IPS DF 6.9 (cell line): ENCODE measurements at regions not wholly inside any gene's neighbourhood (a gene's known extent, or its start where the extent isn't known, plus 50 kb on each side); places are given as distances from the start of the nearest gene placed in this dataset.

Experiments
- DNase-seq: peaks from one replicate; pipeline ENCODE4 v3.0.0-alpha.2; 2013; ENCODE audit warnings: low read depth, low spot score
- H3K27ac ChIP-seq: one replicate; pipeline ENCODE4 v1.5.1; 2013; ENCODE audit warnings: low read length, control low read depth
- H3K27me3 ChIP-seq: 2 replicates; pipeline ENCODE4 v1.6.1; 2013; ENCODE audit warnings: mild to moderate bottlenecking, low read length; ENCODE audit not compliant: control insufficient read depth, insufficient read depth
- H3K36me3 ChIP-seq: 2 replicates; pipeline ENCODE4 v1.6.1; 2013; ENCODE audit warnings: low read length; ENCODE audit not compliant: control insufficient read depth, insufficient read depth
- H3K4me1 ChIP-seq: 2 replicates; pipeline ENCODE4 v1.6.1; 2013; ENCODE audit warnings: low read length; ENCODE audit not compliant: control insufficient read depth, insufficient read depth
- H3K4me3 ChIP-seq: 2 replicates; pipeline ENCODE4 v1.5.1; 2013; ENCODE audit warnings: mild to moderate bottlenecking, low read length
- H3K9me3 ChIP-seq: 2 replicates; pipeline ENCODE4 v1.6.1; 2013; ENCODE audit warnings: low read length, inconsistent platforms; ENCODE audit not compliant: control insufficient read depth, insufficient read depth
- WGBS: extraction: QIAGEN DNeasy Blood & Tissue Kit; methylation state at CpG from one replicate; pipeline ENCODE4 v1.1.7; 2013; ENCODE audit warnings: mixed read lengths, missing lambda C conversion rate; ENCODE audit not compliant: insufficient read length, insufficient coverage; 5-methylcytosine and 5-hydroxymethylcytosine counted together

DNA sequence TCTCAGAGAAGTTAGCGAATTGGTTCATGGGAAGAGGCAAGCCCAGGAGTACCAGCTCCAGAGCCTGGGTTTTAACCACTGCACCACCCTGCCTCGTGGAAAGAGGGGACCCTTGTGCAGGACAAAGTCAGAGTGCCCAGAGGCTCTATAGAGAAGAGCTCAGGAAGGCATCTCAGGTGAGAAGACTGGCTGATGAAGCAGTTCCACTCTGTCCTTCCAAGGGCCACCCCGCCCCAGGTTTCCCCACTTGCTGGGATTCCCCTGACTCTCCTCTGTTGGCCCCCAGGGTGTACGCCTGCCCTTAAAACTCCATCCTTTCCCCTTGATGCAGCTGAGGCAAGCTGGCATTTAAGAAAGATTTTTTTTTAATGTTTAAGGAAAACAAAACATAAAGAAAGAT, 265.8 kb downstream of the BUD13 start:
- DNase-seq: no peak
- Histone ChIP-seq H3K27me3 (no peaks in the 10 kb centered on the region), H3K9me3 (no peaks in the 10 kb centered on the region), H3K4me3 (no peak overlapping the region), H3K36me3 (no peaks in the 10 kb centered on the region), H3K27ac (no peak overlapping the region), H3K4me1 (peaks cover 11% of the 10 kb centered on the region)
- WGBS: no CpG with 5 or more reads among the region's 4 CpGs

DNA sequence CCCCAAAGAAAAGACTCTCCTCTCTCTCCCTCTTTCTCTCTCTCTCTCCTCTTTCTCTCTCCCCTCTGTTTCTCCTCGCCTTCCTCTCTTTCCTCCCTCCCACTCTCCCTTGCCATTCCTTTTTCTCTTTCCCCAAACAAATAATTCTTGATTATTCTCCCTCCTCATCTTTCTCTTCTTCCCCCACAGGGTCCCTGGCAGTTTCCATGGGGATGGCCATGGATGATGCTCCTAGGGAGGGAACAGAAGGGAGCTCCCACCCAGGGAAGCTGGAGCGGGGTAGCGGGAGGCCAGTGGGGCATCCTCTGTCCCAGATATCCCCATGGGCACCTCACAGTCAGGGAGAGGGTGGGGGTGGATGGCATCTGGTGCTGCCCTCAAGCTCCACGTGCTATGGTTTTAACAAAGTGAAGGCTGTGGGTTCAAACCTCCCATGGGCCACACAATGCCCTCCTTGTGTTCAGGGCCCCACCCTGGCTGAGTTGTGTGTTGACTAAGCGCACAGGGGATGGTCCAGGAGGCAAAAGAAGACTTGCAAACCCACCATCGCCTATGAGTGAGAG, 266.4 kb downstream of the BUD13 start:
- peaks cover 13% of the 10 kb centered on the region for H3K4me1 ChIP-seq
- DNase-seq: no peak
- no peak overlapping the region for H3K27ac ChIP-seq
- H3K9me3 ChIP-seq: no peaks in the 10 kb centered on the region
- no peaks in the 10 kb centered on the region for H3K36me3 ChIP-seq
- no CpG with 5 or more reads among the region's 6 CpGs for WGBS
- no peak overlapping the region for H3K4me3 ChIP-seq
- no peaks in the 10 kb centered on the region for H3K27me3 ChIP-seq

DNA sequence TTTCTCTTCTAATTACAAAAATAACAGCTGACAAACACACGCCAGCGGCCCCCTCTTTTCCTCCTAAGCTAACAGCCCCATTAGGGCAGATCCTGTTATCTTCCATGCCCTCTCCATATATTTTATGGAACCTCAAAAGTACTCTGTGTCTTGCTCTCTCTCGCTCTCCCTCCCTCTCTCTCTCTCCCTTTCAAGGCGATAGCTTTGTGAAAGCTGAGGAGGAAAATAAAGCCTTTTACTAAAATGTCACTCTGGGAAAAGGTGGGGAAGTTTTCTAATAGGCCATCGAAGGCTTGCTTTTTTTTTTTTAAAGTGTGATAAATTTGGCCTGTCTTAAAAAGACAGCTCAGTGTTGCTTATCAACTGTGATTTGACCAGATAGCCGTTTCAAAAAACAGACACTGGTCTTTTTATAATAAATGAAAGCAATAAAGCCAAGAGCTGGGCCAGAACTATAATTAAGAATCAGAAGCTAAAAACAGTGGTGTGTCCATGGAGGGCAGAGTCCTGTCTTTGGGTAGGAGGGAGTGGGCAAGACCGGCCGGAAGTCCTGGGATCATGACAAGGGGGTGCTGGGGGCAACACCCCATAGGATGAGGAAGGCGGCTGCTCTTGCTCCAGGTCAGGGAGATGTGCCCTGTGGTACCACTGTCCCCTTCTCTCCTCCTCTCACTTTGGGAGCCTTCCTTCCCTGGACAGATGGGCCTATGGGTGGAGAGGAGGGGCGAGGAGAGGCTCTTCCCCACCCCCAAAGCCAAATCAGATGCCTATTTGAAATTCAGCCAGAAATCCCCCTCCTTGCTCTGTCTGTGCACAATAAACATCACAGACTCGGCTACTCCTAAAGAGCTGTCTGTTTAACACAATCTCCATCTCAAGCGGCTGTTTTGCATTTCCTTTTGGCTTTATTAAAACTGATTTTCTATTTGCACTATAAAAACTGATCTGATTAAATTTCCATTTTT, 267.2 kb downstream of the BUD13 start:
- Histone ChIP-seq H3K4me3 (no peak overlapping the region), H3K4me1 (peaks cover 11% of the 10 kb centered on the region), H3K27ac (no peak overlapping the region), H3K9me3 (no peaks in the 10 kb centered on the region), H3K27me3 (no peaks in the 10 kb centered on the region), H3K36me3 (no peaks in the 10 kb centered on the region)
- no peak for DNase-seq
- WGBS: no CpG with 5 or more reads among the region's 12 CpGs

DNA sequence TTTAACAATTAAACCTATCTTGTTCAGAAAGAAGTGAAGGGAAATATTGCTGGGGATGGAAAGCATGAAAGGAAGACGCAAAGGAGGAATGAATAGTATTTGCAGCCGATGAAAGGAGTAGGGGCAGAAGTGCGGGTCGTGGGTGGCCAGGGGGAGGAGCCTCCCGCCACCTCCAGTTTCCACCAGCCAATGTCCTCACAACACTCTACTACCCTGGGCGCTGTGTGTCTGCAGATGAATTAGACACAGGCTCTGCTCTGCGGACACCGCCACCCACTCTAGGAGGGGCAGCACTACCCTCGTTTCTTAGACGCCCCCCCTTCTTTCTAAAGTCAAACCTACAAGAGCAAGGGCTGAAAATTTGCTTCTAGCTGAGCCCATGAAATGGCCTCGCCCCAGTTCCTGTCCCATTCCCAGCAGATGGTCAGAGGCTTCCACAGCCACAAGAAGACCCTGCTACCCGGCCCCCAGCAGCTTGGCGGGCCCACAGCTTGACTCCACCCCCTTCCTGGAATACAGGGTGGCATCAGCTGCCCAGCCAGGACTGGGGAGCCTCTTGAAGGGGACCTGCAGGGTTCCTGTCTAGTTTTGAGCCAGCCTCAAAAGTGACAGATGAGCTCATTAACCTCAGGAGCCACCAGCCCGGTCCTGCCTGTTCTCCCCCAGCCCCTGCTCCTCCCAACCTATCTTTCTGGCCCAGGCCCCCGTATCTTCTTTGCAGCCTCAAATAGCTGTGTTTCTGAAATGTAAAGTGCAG, 268.1 kb downstream of the BUD13 start:
- Histone ChIP-seq H3K27ac (no peak overlapping the region), H3K4me3 (no peak overlapping the region), H3K27me3 (no peaks in the 10 kb centered on the region), H3K9me3 (no peaks in the 10 kb centered on the region), H3K36me3 (no peaks in the 10 kb centered on the region), H3K4me1 (peaks cover 13% of the 10 kb centered on the region)
- WGBS: no CpG with 5 or more reads among the region's 15 CpGs
- DNase-seq: no peak

DNA sequence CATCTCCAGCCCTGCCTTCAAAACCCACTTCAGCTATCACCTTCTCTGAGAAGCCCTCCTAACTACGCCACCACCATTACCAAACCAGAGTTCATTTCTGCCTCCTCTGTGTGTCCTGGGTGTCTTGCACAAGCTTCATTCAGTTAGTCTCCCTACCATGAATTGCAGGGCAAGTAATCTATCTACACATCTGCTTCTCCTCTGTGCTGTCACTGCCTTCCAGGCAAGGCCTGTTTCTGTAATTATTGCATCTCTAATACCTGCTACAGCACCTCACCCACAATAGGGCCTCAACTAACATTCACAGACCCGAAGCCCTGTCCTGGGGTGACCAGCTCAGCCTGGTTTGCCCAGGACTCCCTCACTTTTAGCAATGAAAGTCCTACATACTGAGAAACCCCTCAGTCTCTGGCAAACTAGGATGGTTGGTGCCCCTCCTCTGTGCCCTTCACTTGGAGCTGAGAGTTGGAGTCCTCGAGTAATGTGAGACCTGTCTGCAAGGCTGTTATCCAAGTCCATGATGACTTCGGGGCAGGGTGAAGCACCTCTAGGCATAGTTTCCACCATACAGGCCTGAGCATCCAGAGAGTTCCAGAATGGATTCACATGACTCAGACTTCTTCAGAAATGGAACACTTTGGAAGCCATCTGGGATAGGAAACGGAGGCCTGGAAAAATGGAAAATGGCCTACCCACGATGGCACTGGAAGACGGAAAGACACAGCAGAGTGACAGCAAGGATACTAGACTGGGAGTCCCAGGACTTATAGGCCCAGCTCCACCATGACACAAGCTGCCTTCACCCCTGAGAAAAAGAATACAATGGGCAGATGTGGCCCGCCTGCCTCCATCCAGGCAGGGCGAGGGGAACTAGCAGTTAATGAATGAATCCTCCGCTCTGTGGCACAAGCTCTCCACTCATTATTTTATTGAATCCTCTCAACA, 269.3 kb downstream of the BUD13 start:
- Histone ChIP-seq H3K4me1 (peaks cover 14% of the 10 kb centered on the region), H3K27ac (no peak overlapping the region), H3K27me3 (no peaks in the 10 kb centered on the region), H3K9me3 (no peaks in the 10 kb centered on the region), H3K36me3 (no peaks in the 10 kb centered on the region), H3K4me3 (no peak overlapping the region)
- WGBS: no CpG with 5 or more reads among the region's 10 CpGs
- DNase-seq: no peak

DNA sequence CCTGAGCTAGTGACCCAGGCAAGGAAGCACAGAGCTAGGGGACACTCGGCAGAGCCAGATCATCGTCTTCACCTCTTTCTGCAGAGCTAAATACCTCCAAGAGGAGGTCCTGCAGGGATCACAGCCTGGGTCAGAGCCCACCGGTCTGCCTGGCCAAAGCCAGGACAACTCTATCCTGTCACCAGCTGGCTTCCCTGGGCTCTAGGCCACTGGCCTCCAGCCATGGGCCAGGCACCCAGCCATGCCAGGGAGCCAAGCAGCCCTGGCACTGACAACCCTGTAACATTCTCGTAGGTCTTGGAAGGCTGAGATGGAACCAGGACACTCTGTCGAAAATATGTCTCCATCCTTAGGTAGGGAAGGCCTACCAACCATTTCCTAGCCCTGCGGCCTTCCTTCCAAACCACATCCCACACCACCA, 270.1 kb downstream of the BUD13 start:
- Histone ChIP-seq H3K36me3 (no peaks in the 10 kb centered on the region), H3K27me3 (no peaks in the 10 kb centered on the region), H3K9me3 (no peaks in the 10 kb centered on the region), H3K4me3 (no peak overlapping the region), H3K4me1 (peaks cover 14% of the 10 kb centered on the region), H3K27ac (no peak overlapping the region)
- DNase-seq: no peak
- no CpG with 5 or more reads among the region's 6 CpGs for WGBS

DNA sequence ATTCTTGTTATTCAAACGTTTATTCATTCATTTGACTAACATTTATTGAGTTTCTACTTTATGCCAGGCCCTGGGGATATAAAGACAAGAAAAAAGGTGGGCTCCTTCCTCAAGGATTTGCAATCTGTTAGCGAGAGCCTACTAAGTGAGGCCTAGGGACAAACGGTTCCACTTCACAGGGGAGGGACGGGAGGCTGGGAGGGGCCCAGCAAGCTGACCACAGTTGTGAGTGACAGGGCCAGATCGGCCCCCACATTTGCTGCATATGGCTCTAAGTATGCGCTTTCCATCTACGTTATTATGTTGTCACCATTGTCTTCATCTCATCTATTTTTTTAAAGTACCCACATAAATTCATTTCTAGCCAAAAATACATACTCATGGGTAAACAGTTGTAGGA, 271.1 kb downstream of the BUD13 start:
- Histone ChIP-seq H3K27me3 (no peaks in the 10 kb centered on the region), H3K27ac (no peak overlapping the region), H3K4me1 (peaks cover 14% of the 10 kb centered on the region), H3K36me3 (no peaks in the 10 kb centered on the region), H3K4me3 (no peak overlapping the region), H3K9me3 (no peaks in the 10 kb centered on the region)
- no CpG with 5 or more reads among the region's 7 CpGs for WGBS
- DNase-seq: no peak

DNA sequence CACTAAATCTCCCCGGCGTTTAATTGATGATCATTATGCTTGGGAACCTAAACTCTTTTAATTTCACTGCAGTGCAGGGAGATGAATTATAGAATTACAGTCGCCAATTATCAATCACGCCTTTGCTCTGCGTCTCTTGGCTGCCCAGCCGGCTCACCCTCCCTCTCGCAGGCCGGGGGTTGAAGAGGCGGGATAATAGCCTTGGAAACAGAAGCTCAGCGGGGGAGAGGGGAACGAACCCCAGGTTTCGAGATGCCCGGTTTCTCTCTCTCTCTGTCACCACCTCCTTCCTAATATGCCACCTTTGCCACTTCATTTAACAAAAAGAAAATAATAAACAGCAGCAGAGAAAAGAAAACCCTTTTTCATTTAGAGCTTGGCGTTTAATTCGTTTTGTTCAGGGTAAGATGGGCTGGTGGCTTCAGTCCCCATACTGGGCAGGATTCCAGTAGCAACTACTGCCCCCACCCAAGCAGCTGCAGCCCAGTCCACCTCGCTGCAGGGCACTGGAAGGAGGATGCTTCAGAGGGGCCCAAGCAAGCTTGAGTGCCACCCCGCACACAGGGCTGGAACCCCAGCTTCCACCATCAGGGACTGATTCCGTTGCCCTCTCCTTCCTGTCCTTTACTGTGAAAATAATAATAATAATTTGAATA, 271.7 kb downstream of the BUD13 start:
- WGBS: no CpG with 5 or more reads among the region's 18 CpGs
- no peaks in the 10 kb centered on the region for H3K27me3 ChIP-seq
- H3K4me1 ChIP-seq: peaks cover 12% of the 10 kb centered on the region
- H3K36me3 ChIP-seq: no peaks in the 10 kb centered on the region
- DNase-seq: no peak
- H3K9me3 ChIP-seq: no peaks in the 10 kb centered on the region
- no peak overlapping the region for H3K4me3 ChIP-seq
- no peak overlapping the region for H3K27ac ChIP-seq

DNA sequence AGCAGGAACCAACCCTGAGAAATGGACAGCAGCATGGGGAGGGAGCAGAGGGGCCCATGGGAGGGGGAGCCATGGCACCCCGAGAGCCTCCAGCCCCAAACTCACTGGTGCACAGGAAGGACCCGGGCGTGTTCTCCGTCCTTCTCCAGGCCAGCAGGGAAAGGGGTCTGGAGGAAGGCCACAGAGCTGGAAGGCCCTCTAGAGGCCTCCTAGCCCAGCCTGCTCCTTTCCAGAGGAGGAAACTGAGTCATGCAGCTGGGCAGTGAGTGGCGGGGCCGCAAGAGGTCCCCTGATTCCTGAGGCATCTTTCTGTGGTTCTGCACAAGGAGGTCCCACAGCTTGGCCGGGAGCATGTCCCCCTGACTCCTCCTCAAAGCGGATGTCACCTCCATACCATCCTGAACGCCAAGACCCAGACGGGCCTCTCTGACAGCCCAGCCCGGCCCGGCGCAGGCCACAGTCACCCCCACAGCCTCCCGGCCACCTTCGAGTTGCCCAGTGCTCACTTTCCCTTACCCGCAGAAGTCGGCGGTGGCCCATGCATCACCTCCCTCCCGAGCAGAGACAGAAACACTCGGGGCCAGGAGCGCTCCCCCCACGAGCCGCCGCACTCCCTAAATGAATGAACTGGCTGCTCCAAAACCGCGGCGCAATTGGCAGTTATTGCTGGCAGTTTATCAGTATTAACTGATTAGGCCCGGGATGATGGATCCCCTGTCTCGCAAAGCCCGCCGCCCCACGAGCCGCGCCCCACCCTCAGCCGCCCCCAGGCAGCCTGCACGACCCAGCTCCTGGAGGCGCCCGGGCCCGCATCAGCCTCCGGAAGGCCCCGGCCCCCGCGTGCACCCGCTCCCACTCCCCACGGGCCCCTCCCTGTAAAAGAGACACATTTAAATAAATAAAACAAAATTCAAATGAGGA, 272.5 kb downstream of the BUD13 start:
- WGBS: no CpG with 5 or more reads among the region's 45 CpGs
- H3K4me3 ChIP-seq: no peak overlapping the region
- H3K27me3 ChIP-seq: no peaks in the 10 kb centered on the region
- no peak overlapping the region for H3K27ac ChIP-seq
- H3K4me1 ChIP-seq: peaks cover 11% of the 10 kb centered on the region
- H3K36me3 ChIP-seq: no peaks in the 10 kb centered on the region
- DNase-seq: no peak
- no peaks in the 10 kb centered on the region for H3K9me3 ChIP-seq
